ENCODE measurements at regions not wholly inside any gene's neighbourhood (a gene's known extent, or its start where the extent isn't known, plus 50 kb on each side); places are given as distances from the start of the nearest gene placed in this dataset.
A peak's percentile ranks its signal among the peaks of the same experiment; 100 is the strongest.

DNA sequence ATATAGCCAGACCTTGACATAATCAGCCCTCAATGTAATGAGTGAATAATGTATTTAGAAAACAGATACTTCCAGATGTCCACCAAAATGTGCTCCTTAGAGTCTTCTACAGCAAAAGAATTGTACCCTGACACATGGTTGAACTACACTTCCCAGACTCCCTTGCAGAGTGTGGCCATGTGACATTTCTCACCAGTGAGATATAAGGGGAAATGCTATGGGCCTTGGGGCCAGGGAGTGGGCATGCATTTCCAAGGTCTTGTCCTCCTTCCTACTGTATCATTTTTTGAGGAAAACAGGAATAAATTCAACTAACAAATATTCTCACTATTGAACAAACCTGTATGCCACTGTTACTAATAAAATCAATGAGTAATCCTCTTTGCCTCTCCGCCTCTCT lies 211.4 kb upstream of the SMLR1 start:
- in situ Hi-C loops (cut with MboI): no loop called here
- Histone ChIP-seq H3K36me3 (ENCODE audit: control insufficient read depth, insufficient read depth, low read length) (no peaks in the 10 kb centered on the region), H3K4me3 (no peak overlapping the region), H3K9ac (ENCODE audit: insufficient read depth in 1 of 2, low read depth in 2 of 2, low read length in 2 of 2) (no peak overlapping the region), H3K9me1 (ENCODE audit: control insufficient read depth, insufficient read depth, low read length) (no peaks in the 10 kb centered on the region), H3K4me1 (replicated peaks in 1 of 2; ENCODE audit: control insufficient read depth in 2 of 2, insufficient read depth in 2 of 2, low read length in 2 of 2) (no peaks in the 10 kb centered on the region), H3K9me3 (replicated peaks; ENCODE audit: control insufficient read depth, insufficient read depth, low read depth, low read length) (no peaks in the 10 kb centered on the region), H3K27ac (ENCODE audit: extremely low read depth, low read depth, low read length) (no peak overlapping the region), H3K79me2 (ENCODE audit: control insufficient read depth, insufficient read depth, low read length) (no peaks in the 10 kb centered on the region), H4K20me1 (replicated peaks; ENCODE audit: control insufficient read depth, insufficient read depth, low read length) (no peaks in the 10 kb centered on the region), H3K27me3 (ENCODE audit: control insufficient read depth in 2 of 2, insufficient read depth in 2 of 2, low read length in 2 of 2) (no peaks in the 10 kb centered on the region), H3K4me2 (ENCODE audit: insufficient read depth, low read length) (no peak overlapping the region), H2AFZ (ENCODE audit: low read depth, low read length) (no peak overlapping the region)
- no TSS peak for BruUV-seq (replicated peaks)
- FAIRE-seq: no peak
- peak; percentile 62; the same call in 2 of the 3 replicates for ATAC-seq
- intact Hi-C loops (cut with micrococcal nuclease): no loop called here
- no peak for DNase-seq (ENCODE audit: extremely low read depth in 1 of 4, low spot score in 3 of 4)
- CTCF ChIA-PET (ENCODE audit: low intra/inter-chr PET ratio): no interaction called here
- no CpG with 5 or more reads among the region's 1 CpG for WGBS (ENCODE audit: insufficient coverage, low coverage, missing lambda C conversion rate)
- POLR2A ChIA-PET: no interaction called here
- no peak for TF ChIP-seq CHCHD3 (CRISPR knock-in tag; IDR thresholded peaks at IDR 0.05)
- TF ChIP-seq CBFA2T3 (IDR thresholded peaks at IDR 0.05): no peak
- TF ChIP-seq, protein P1, sequence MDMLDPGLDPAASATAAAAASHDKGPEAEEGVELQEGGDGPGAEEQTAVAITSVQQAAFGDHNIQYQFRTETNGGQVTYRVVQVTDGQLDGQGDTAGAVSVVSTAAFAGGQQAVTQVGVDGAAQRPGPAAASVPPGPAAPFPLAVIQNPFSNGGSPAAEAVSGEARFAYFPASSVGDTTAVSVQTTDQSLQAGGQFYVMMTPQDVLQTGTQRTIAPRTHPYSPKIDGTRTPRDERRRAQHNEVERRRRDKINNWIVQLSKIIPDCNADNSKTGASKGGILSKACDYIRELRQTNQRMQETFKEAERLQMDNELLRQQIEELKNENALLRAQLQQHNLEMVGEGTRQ (CRISPR knock-in tag; IDR thresholded peaks at IDR 0.05): peak; percentile 80
- no peak for TF ChIP-seq E2F5 (CRISPR knock-in tag; IDR thresholded peaks at IDR 0.05)
- peak; percentile 26 for TF ChIP-seq NFYB (IDR thresholded peaks at IDR 0.05; ENCODE audit: extremely low read depth, insufficient read length)
- no peak for TF ChIP-seq ZFX (CRISPR knock-in tag; IDR thresholded peaks at IDR 0.05)
- no peak for TF ChIP-seq ZNF408 (CRISPR knock-in tag; IDR thresholded peaks at IDR 0.05; ENCODE audit: low read depth)
- TF ChIP-seq, protein P2, sequence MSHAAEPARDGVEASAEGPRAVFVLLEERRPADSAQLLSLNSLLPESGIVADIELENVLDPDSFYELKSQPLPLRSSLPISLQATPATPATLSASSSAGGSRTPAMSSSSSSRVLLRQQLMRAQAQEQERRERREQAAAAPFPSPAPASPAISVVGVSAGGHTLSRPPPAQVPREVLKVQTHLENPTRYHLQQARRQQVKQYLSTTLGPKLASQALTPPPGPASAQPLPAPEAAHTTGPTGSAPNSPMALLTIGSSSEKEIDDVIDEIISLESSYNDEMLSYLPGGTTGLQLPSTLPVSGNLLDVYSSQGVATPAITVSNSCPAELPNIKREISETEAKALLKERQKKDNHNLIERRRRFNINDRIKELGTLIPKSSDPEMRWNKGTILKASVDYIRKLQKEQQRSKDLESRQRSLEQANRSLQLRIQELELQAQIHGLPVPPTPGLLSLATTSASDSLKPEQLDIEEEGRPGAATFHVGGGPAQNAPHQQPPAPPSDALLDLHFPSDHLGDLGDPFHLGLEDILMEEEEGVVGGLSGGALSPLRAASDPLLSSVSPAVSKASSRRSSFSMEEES (CRISPR knock-in tag; IDR thresholded peaks at IDR 0.05): no peak
- peak; percentile 66 for TF ChIP-seq HCFC1 (IDR thresholded peaks at IDR 0.05; ENCODE audit: low read depth, low read length)
- TF ChIP-seq ZBTB12 (CRISPR knock-in tag; IDR thresholded peaks at IDR 0.05): no peak
- peak; percentile 28 for TF ChIP-seq PRDM10 (IDR thresholded peaks at IDR 0.05; ENCODE audit: partially characterized antibody)
- no peak for TF ChIP-seq CEBPG (CRISPR knock-in tag; IDR thresholded peaks at IDR 0.05)
- TF ChIP-seq CEBPG (tag; conservative IDR thresholded peaks at IDR 0.05 in 1 of 2, IDR thresholded peaks at IDR 0.05 in 1 of 2): no peak
- peak in 1 of 2 experiments; percentile 37; a peak in 1 of 4 replicates for TF ChIP-seq SIX5 (IDR thresholded peaks at IDR 0.05; ENCODE audit: borderline replicate concordance in 1 of 2, insufficient read depth in 1 of 2, low read depth in 1 of 2, low read length in 2 of 2)
